ENCODE measurements at regions not wholly inside any gene's neighbourhood (a gene's known extent, or its start where the extent isn't known, plus 50 kb on each side); places are given as distances from the start of the nearest gene placed in this dataset.

GRCh38 chr13:78401873-78402707 lies 201.3 kb downstream of the POU4F1 start:
- ChIA-PET CTCF (interaction anchor here (0.9 to 1.2 kb wide), 2 partner anchors 11 to 281 kb away, joined by 3 to 4 read pairs; no protein-coding TSS in a partner anchor), POLR2A (no interaction called here)
- DNase-seq (ENCODE audit: low read depth, low spot score) (no peak), FAIRE-seq (no peak)
- Histone ChIP-seq H3K4me1 (ENCODE audit: control insufficient read depth, extremely low read depth, insufficient read depth, low read length) (no peaks in the 10 kb centered on the region), H3K9me1 (replicated peaks; ENCODE audit: control insufficient read depth, extremely low read depth, insufficient read depth, low read length) (no peaks in the 10 kb centered on the region), H3K4me2 (ENCODE audit: insufficient read depth, low read length) (no peak overlapping the region), H3K27me3 (ENCODE audit: control insufficient read depth in 2 of 2, insufficient read depth in 2 of 2, low read length in 2 of 2) (no peaks in the 10 kb centered on the region), H3K27ac (ENCODE audit: insufficient read depth, low read depth, low read length) (no peak overlapping the region), H3K36me3 (ENCODE audit: control insufficient read depth in 2 of 2, extremely low read depth in 1 of 2, insufficient read depth in 2 of 2, low read length in 2 of 2) (no peaks in the 10 kb centered on the region), H3K4me3 (replicated peaks in 1 of 3; ENCODE audit: insufficient read depth in 1 of 3, low read depth in 1 of 3, low read length in 3 of 3) (no peak overlapping the region), H4K20me1 (replicated peaks; ENCODE audit: control insufficient read depth, extremely low read depth, insufficient read depth, low read length) (no peaks in the 10 kb centered on the region), H3K79me2 (ENCODE audit: control insufficient read depth, insufficient read depth, low read length) (no peaks in the 10 kb centered on the region), H2AFZ (ENCODE audit: low read depth, low read length) (no peak overlapping the region), H3K9me3 (replicated peaks; ENCODE audit: control insufficient read depth, insufficient read depth, low read length) (no peaks in the 10 kb centered on the region), H3K9ac (replicated peaks; ENCODE audit: extremely low read depth, insufficient read depth, low read length) (no peak overlapping the region)
- TF ChIP-seq FOS (IDR thresholded peaks at IDR 0.05; ENCODE audit: borderline replicate concordance, insufficient read depth, low read length) (no peak), EZH2 (IDR thresholded peaks at IDR 0.05; ENCODE audit: borderline replicate concordance, low read depth, low read length, severe bottlenecking) (no peak), JUN (IDR thresholded peaks at IDR 0.05; ENCODE audit: borderline replicate concordance, insufficient read depth, insufficient read length, low read depth) (no peak), POLR2AphosphoS5 (IDR thresholded peaks at IDR 0.05; ENCODE audit: insufficient read depth, low read depth, low read length) (no peak), GATA2 (IDR thresholded peaks at IDR 0.05; ENCODE audit: insufficient read depth, insufficient read length, low read depth, low read length) (no peak), MAX (IDR thresholded peaks at IDR 0.05; ENCODE audit: insufficient read depth, insufficient read length) (no peak), MYC (IDR thresholded peaks at IDR 0.05; ENCODE audit: low read depth, low read length) (no peak), CTCF (IDR thresholded peaks at IDR 0.05; ENCODE audit: extremely low read depth in 1 of 2, insufficient read depth in 1 of 2, low read depth in 1 of 2, low read length in 2 of 2) (no peak), POLR2A (IDR thresholded peaks at IDR 0.05; ENCODE audit: low read depth, low read length) (no peak)
- BruUV-seq (replicated peaks), result no TSS peak
- dilution Hi-C loops (cut with MboI; ENCODE audit: extremely low pct_ligation_motif_present, low sequenced_read_pairs), result no loop called here
- intact Hi-C loops (cut with micrococcal nuclease), result no loop called here
